NB4 (cell line): ENCODE measurements at regions not wholly inside any gene's neighbourhood (a gene's known extent, or its start where the extent isn't known, plus 50 kb on each side); places are given as distances from the start of the nearest gene placed in this dataset.
"Not testable (repeated sequence)": the region's sequence is repeated elsewhere in the genome, so short reads cannot be mapped to it uniquely, and the experiment has no call there.

Experiments used
- DNase-seq: peaks from one replicate; pipeline ENCODE4 v3.0.0; 2010; ENCODE audit warnings: low read depth
- H3K4me3 ChIP-seq: one replicate; pipeline ENCODE4 v1.5.1; 2011; ENCODE audit warnings: mild to moderate bottlenecking, low read depth, low read length, moderate library complexity
- CTCF ChIP-seq: IDR thresholded peaks from one replicate; pipeline ENCODE4 v1.5.1; 2012; ENCODE audit warnings: low read depth, low read length
- MYC ChIP-seq: IDR thresholded peaks from 2 replicates; pipeline ENCODE4 v1.6.1; 2011; ENCODE audit warnings: low read depth, low read length
- POLR2A ChIP-seq: IDR thresholded peaks from 2 replicates; pipeline ENCODE4 v1.6.1; 2011; ENCODE audit warnings: mild to moderate bottlenecking; ENCODE audit not compliant: insufficient read length; ENCODE audit errors: extremely low read depth
- TF ChIP-seq, protein P1 (sequence below): IDR thresholded peaks from 2 replicates; pipeline ENCODE4 v1.6.1; 2011; ENCODE audit warnings: low read depth, low read length

DNA sequence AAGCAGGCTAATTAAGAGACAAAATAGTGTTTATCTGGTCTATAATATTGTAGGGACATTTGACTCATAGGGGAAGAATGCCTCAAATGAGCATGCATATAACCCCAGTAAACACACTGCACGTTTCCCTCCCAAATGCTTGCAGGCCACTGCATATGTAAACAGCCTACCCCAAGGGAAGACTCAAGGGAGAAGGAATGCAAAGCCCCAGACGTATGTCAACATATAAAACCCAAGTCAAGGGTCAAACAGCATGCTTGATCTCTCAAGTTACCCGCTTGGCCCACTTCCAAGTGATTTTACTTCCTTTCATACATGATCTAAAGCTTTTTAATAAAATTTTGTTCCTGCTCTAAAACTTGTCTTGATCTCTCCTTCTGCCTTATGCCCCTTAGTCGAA, 1090.0 kb downstream of the OTOL1 start:
- no peak for DNase-seq
- H3K4me3 ChIP-seq, result no peak overlapping the region

GRCh38 chr3:162597226-162597625, 1100.6 kb downstream of the OTOL1 start:
- H3K4me3 ChIP-seq, result no peak overlapping the region
- no peak for DNase-seq
- TF ChIP-seq MYC (no peak), CTCF (no peak), POLR2A (no peak)
- TF ChIP-seq, protein P1, sequence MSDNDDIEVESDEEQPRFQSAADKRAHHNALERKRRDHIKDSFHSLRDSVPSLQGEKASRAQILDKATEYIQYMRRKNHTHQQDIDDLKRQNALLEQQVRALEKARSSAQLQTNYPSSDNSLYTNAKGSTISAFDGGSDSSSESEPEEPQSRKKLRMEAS, result no peak

More for the DNA sequence above, 1090.0 kb downstream of the OTOL1 start:
- no peak for TF ChIP-seq CTCF
- TF ChIP-seq MYC, result no peak
- TF ChIP-seq, protein P1, result no peak
- no peak for TF ChIP-seq POLR2A

GRCh38 chr3:162598500-162598899, 1101.9 kb downstream of the OTOL1 start:
- DNase-seq, H3K4me3 ChIP-seq: not testable (repeated sequence)

- not testable (repeated sequence) for DNase-seq, H3K4me3 ChIP-seq
Observed at GRCh38 chr3:162599742-162600141, 1103.1 kb downstream of the OTOL1 start.

GRCh38 chr3:162601101-162601670, 1104.6 kb downstream of the OTOL1 start:
- H3K4me3 ChIP-seq, result no peak overlapping the region
- TF ChIP-seq MYC, result no peak
- no peak for TF ChIP-seq POLR2A
- no peak for TF ChIP-seq CTCF
- no peak for DNase-seq

GRCh38 chr3:162602619-162603018, 1106.0 kb downstream of the OTOL1 start:
- TF ChIP-seq CTCF (no peak), POLR2A (no peak), MYC (no peak)
- TF ChIP-seq, protein P1, result no peak
- no peak for DNase-seq
- no peak overlapping the region for H3K4me3 ChIP-seq

DNA sequence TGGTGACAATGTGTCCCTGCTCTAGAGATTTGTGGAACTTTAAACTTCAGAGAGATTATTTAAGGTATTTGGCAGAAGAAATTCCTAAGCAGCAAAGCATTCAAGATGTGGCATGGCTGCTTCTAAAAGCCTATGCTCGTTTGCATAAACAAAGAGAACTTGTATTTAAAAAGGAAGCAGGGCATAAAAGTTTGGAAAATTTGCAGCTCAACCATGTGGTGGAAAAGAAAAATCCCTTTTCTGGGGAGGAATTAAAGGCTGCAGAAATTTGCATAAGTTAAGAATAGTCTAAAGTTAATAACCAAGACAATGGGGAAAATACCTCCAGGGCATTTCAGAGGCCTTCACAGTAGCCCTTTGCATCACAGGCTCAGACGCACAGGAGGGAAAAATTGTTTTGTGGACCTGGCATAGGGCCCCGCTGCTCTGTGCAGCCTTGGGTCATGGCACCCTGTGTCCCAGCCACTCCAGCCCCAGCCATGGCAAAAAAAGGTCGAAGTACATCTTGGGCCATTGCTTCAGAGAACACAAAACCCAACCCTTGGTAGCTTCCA, 1109.1 kb downstream of the OTOL1 start:
- H3K4me3 ChIP-seq, result no peak overlapping the region
- DNase-seq, result no peak
- TF ChIP-seq POLR2A (no peak), CTCF (no peak), MYC (no peak)
- TF ChIP-seq, protein P1, result no peak
